PC-3 (cell line): ENCODE measurements at regions not wholly inside any gene's neighbourhood (a gene's known extent, or its start where the extent isn't known, plus 50 kb on each side); places are given as distances from the start of the nearest gene placed in this dataset.
A peak's percentile ranks its signal among the peaks of the same experiment; 100 is the strongest.

Source experiments
- ATAC-seq: fragments of 200-7000 bp; cut with Tn5 transposase; 2 replicates; pipeline ENCODE4 v1.9.1; 2020; ENCODE audit warnings: mild to moderate bottlenecking, moderate library complexity
- BruUV-seq: library from RNA; stranded (reverse); fragments of 400-500 nt; replicated peaks from 2 replicates; lab custom pipeline; 2021; lab: Mats Ljungman, UMichigan
- CTCF ChIA-PET: fragments of 300-600 bp; sonication (Branson Sonifier 250); formaldehyde crosslinking; loops from one replicate; lab custom pipeline; 2022; ENCODE audit warnings: antibody characterized with exemption; lab: Charles Lee
- POLR2A ChIA-PET: fragments of 300-600 bp; sonication (Branson Sonifier 250); formaldehyde crosslinking; loops from one replicate; lab custom pipeline; 2022; ENCODE audit warnings: antibody characterized with exemption; ENCODE audit not compliant: unreplicated experiment; lab: Charles Lee
- DNase-seq: peaks from one replicate; pipeline ENCODE4 v3.0.0-alpha.2; 2015
- H2AFZ ChIP-seq: fragments of 300-600 bp; sonication (generic); 2 replicates; pipeline ENCODE4 v1.6.0; 2016; ENCODE audit warnings: antibody characterized with exemption, low read length
- H3F3A ChIP-seq: fragments of 300-600 bp; sonication (generic); one replicate; pipeline ENCODE4 v1.6.0; 2017; ENCODE audit warnings: antibody characterized with exemption, low read length, control low read depth, mild to moderate bottlenecking; ENCODE audit not compliant: unreplicated experiment
- H3K27ac ChIP-seq: fragments of 300-600 bp; sonication (generic); 2 replicates; pipeline ENCODE4 v1.5.1; 2016; ENCODE audit warnings: mild to moderate bottlenecking, low read length
- H3K27me3 ChIP-seq: fragments of 300-600 bp; sonication (generic); 2 replicates; pipeline ENCODE4 v1.6.1; 2016; ENCODE audit warnings: low read length, mixed read lengths
- H3K36me3 ChIP-seq: fragments of 300-600 bp; sonication (generic); 2 replicates; pipeline ENCODE4 v1.6.1; 2016; ENCODE audit warnings: low read depth, mixed run types, low read length, mixed read lengths
- H3K4me1 ChIP-seq: fragments of 300-600 bp; sonication (generic); 2 replicates; pipeline ENCODE4 v1.5.1; 2016; ENCODE audit warnings: low read length; ENCODE audit not compliant: insufficient read depth
- H3K4me2 ChIP-seq: fragments of 300-600 bp; sonication (generic); 2 replicates; pipeline ENCODE4 v1.6.0; 2016; ENCODE audit warnings: low read length
- H3K4me3 ChIP-seq: fragments of 300-600 bp; sonication (generic); 2 replicates; pipeline ENCODE4 v1.5.1; 2016; ENCODE audit warnings: mild to moderate bottlenecking, low read length, mixed read lengths
- H3K79me2 ChIP-seq: fragments of 300-600 bp; sonication (generic); 2 replicates; pipeline ENCODE4 v1.6.1; 2017; ENCODE audit warnings: low read length, mixed read lengths
- H3K9ac ChIP-seq: fragments of 300-600 bp; sonication (generic); 2 replicates; pipeline ENCODE4 v1.6.0; 2016; ENCODE audit warnings: mild to moderate bottlenecking, low read length
- H3K9me2 ChIP-seq: fragments of 300-600 bp; sonication (generic); replicated peaks from 2 replicates; pipeline ENCODE4 v1.6.1; 2016; ENCODE audit warnings: mixed run types, low read length, mixed read lengths
- H3K9me3 ChIP-seq: fragments of 300-600 bp; sonication (generic); 2 replicates; pipeline ENCODE4 v1.6.1; 2016; ENCODE audit warnings: low read length, mixed read lengths
- H4K20me1 ChIP-seq: fragments of 300-600 bp; sonication (generic); 2 replicates; pipeline ENCODE4 v1.6.1; 2016; ENCODE audit warnings: low read length, mixed read lengths
- CTCF ChIP-seq: fragments of 300-600 bp; sonication (generic); conservative IDR thresholded peaks from 2 replicates; pipeline ENCODE4 v1.5.1; 2017; ENCODE audit warnings: antibody characterized with exemption, low read depth, mild to moderate bottlenecking, low read length
- EZH2 ChIP-seq: fragments of 300-600 bp; sonication (generic); IDR thresholded peaks from one replicate; pipeline ENCODE4 v1.6.1; 2017; ENCODE audit warnings: antibody characterized with exemption, mild to moderate bottlenecking, low read length; ENCODE audit not compliant: unreplicated experiment
- EZH2phosphoT487 ChIP-seq: fragments of 300-600 bp; sonication (generic); IDR thresholded peaks from 2 replicates; pipeline ENCODE4 v1.6.1; 2018; ENCODE audit warnings: mild to moderate bottlenecking, antibody characterized with exemption, low read length, borderline replicate concordance
- intact Hi-C: fragments of 100-400 bp; cut with micrococcal nuclease; formaldehyde crosslinking; loops from 2 replicates; pipeline ENCODE4 v1.9.0; 2023

- BruUV-seq: no TSS peak
- ChIA-PET POLR2A (no interaction called here), CTCF (no interaction called here)
- ATAC-seq (no peak), DNase-seq (no peak)
- Histone ChIP-seq H3K4me1 (peaks cover 3% of the 10 kb centered on the region; the same call in 1 of the 2 replicates), H3K79me2 (no peaks in the 10 kb centered on the region), H3K27ac (no peak overlapping the region), H3K36me3 (no peaks in the 10 kb centered on the region), H3K9me2 (no peaks in the 10 kb centered on the region), H3K27me3 (no peaks in the 10 kb centered on the region), H3F3A (no peaks in the 10 kb centered on the region), H4K20me1 (no peaks in the 10 kb centered on the region), H3K9me3 (no peaks in the 10 kb centered on the region), H3K4me3 (no peak overlapping the region), H3K4me2 (no peak overlapping the region), H2AFZ (no peak overlapping the region), H3K9ac (no peak overlapping the region)
- TF ChIP-seq EZH2phosphoT487 (no peak), EZH2 (no peak), CTCF (no peak)
- intact Hi-C loops: no loop called here
Measured at GRCh38 chr5:162485666-162486292, 418.2 kb downstream of the GABRG2 start.

GRCh38 chr5:162487528-162488525, 420.3 kb downstream of the GABRG2 start:
- ATAC-seq (no peak), DNase-seq (peak; percentile 57)
- peak overlapping the region; percentile 42 for H3K27ac ChIP-seq
- no TSS peak for BruUV-seq
- H3K9me3 ChIP-seq: no peaks in the 10 kb centered on the region
- CTCF ChIA-PET: no interaction called here
- no peaks in the 10 kb centered on the region for H3K27me3 ChIP-seq
- no peaks in the 10 kb centered on the region for H4K20me1 ChIP-seq
- H3K4me3 ChIP-seq: no peak overlapping the region
- peaks cover 3% of the 10 kb centered on the region; the same call in 1 of the 2 replicates for H3K4me1 ChIP-seq
- no peak for TF ChIP-seq EZH2phosphoT487
- no peak for TF ChIP-seq CTCF
- no peak for TF ChIP-seq EZH2
- intact Hi-C loops: no loop called here
- peak overlapping the region; percentile 29; the same call in 1 of the 2 replicates for H3K4me2 ChIP-seq
- no peak overlapping the region for H2AFZ ChIP-seq
- H3K9ac ChIP-seq: no peak overlapping the region
- POLR2A ChIA-PET: no interaction called here
- no peaks in the 10 kb centered on the region for H3K36me3 ChIP-seq
- no peaks in the 10 kb centered on the region for H3K9me2 ChIP-seq
- no peaks in the 10 kb centered on the region for H3F3A ChIP-seq
- H3K79me2 ChIP-seq: no peaks in the 10 kb centered on the region
